Activated naive CD4-positive, alpha-beta T cell treated with anti-CD3 and anti-CD28 coated beads for 36 hours (primary cell): ENCODE measurements at regions not wholly inside any gene's neighbourhood (a gene's known extent, or its start where the extent isn't known, plus 50 kb on each side); places are given as distances from the start of the nearest gene placed in this dataset.

Source experiments
- CTCF ChIA-PET: fragments of 350-600 bp; sonication (Branson Sonifier 250); formaldehyde crosslinking; loops from one replicate; lab custom pipeline; 2021; ENCODE audit warnings: antibody characterized with exemption; lab: Charles Lee
- DNase-seq: peaks from one replicate; pipeline ENCODE4 v3.0.0-alpha.2; 2020
- H3K27ac Mint-ChIP-seq: one replicate; pipeline ENCODE4 v1.8.0; 2021; ENCODE audit warnings: mild to moderate bottlenecking, mixed read lengths
- H3K27me3 Mint-ChIP-seq: one replicate; pipeline ENCODE4 v1.8.0; 2021; ENCODE audit warnings: low read depth, mixed read lengths
- H3K36me3 Mint-ChIP-seq: one replicate; pipeline ENCODE4 v1.8.0; 2021; ENCODE audit warnings: low read depth, mixed read lengths
- H3K4me1 Mint-ChIP-seq: one replicate; pipeline ENCODE4 v1.8.0; 2021; ENCODE audit warnings: low read depth, mixed read lengths
- H3K4me3 Mint-ChIP-seq: one replicate; pipeline ENCODE4 v1.8.0; 2021; ENCODE audit warnings: mild to moderate bottlenecking, moderate library complexity, mixed read lengths
- H3K9me3 Mint-ChIP-seq: one replicate; pipeline ENCODE4 v1.8.0; 2021; ENCODE audit warnings: mixed read lengths
- intact Hi-C: fragments of 100-400 bp; cut with micrococcal nuclease; formaldehyde crosslinking; loops from one replicate; pipeline ENCODE4 v1.15.1; 2023

DNA sequence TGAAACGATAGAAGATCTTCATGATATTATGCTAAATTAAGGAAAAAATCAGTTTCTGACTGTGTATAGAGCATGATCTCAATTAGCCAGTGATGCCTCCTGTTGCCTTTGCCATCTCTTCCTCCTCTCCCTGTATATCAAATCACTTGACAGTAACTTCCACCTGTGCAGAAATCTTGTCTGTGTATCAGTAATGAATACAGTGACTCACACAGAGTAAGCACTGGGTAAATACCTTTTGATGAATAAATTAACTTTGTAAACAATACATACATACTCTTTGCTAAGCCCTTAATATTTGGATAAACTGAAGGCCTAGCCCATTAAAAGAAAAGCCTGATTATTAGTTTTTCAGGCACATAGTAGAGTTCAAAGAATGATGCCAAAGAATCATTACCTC, 610.6 kb upstream of the NRP1 start:
- Mint-ChIP-seq H3K4me3 (no peak overlapping the region), H3K4me1 (no peaks in the 10 kb centered on the region), H3K36me3 (no peaks in the 10 kb centered on the region), H3K27me3 (peaks cover 5% of the 10 kb centered on the region), H3K27ac (no peak overlapping the region), H3K9me3 (no peaks in the 10 kb centered on the region)
- intact Hi-C loops, result no loop called here
- CTCF ChIA-PET, result no interaction called here
- DNase-seq, result no peak

DNA sequence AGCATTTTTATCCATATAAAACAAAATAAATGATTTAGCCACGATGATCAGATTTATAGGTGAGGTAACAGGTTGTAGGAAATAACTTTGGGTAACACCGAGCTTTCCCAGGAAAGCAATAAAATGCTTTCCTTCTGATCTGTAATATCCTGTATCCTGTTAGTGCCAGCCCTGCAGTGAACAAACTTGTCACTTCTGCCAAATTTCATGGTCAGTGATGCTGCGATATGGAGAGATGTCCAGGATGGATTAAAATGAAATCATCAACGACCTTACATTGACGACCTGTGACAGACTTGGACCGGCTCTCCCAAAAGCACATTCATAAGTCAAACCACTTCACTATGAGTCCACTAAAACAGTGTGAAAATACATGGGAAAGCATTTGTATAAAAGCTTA, 608.0 kb upstream of the NRP1 start:
- Mint-ChIP-seq H3K9me3 (no peaks in the 10 kb centered on the region), H3K36me3 (no peaks in the 10 kb centered on the region), H3K4me1 (no peaks in the 10 kb centered on the region), H3K4me3 (no peak overlapping the region), H3K27me3 (peaks cover 5% of the 10 kb centered on the region), H3K27ac (no peak overlapping the region)
- DNase-seq, result no peak
- intact Hi-C loops, result no loop called here
- CTCF ChIA-PET, result no interaction called here

DNA sequence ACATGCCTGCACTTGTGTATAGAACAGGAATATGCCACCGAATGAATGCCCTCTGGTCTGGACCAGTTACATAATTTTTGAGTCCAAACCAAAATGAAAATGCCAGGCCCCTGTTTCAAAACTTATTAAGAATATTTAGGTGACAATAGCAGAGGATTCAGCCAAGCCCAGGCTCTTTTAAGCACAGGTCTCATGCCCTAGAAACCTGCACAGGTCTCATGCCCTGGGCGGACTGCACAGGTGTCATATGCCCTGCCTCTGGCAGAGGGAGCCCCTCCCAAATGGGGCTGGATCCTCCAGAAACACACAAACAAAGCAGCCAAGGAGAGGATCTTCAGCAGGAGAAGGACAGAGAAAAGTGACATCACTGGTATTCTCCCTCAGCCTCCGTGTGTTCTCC, 605.4 kb upstream of the NRP1 start:
- Mint-ChIP-seq H3K27ac (no peak overlapping the region), H3K4me3 (no peak overlapping the region), H3K27me3 (no peaks in the 10 kb centered on the region), H3K9me3 (no peaks in the 10 kb centered on the region), H3K36me3 (no peaks in the 10 kb centered on the region), H3K4me1 (no peaks in the 10 kb centered on the region)
- intact Hi-C loops, result no loop called here
- DNase-seq, result no peak
- CTCF ChIA-PET, result no interaction called here

DNA sequence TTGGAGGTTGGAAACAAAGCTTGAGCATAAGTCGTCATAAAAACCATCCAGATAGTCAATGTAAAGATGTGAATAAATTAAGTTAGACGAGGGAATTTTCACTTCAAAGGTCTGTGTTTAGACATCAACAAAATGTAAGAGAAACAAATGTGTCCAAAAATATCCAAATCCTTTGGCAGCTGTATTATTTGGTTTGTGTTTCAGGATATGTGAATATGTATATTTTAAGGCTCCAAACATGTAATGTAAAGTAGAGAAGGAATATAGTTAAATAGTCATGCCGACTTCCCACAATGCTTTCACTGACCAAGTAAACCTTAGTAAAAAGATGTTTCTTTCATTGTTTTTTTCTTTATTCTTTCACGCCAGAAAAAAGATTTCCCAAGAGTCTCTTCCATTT, 604.9 kb upstream of the NRP1 start:
- H3K36me3 Mint-ChIP-seq, result no peaks in the 10 kb centered on the region
- no peaks in the 10 kb centered on the region for H3K9me3 Mint-ChIP-seq
- intact Hi-C loops, result no loop called here
- H3K27ac Mint-ChIP-seq, result no peak overlapping the region
- H3K27me3 Mint-ChIP-seq, result no peaks in the 10 kb centered on the region
- CTCF ChIA-PET, result no interaction called here
- no peaks in the 10 kb centered on the region for H3K4me1 Mint-ChIP-seq
- no peak overlapping the region for H3K4me3 Mint-ChIP-seq
- no peak for DNase-seq

DNA sequence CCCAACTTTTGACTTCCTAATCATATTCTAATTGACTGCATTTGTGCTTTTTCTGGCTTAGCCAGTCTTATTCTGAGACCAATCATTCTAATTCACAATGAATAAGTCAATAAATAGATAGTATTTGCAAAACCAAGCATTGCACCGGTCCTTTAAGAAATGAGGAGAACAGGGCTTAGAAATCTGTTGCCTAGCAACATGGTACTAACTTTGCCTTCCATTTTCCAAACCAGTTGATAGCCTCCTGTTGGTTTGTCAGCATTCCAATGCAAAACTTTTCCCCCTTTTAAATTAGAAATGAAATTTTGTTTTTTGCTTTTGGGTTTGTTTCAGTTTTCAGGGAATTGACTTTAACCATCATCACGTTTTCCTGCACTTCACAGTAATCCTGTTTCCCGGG, 603.5 kb upstream of the NRP1 start:
- H3K27me3 Mint-ChIP-seq, result no peaks in the 10 kb centered on the region
- DNase-seq, result no peak
- no peaks in the 10 kb centered on the region for H3K9me3 Mint-ChIP-seq
- H3K4me3 Mint-ChIP-seq, result no peak overlapping the region
- intact Hi-C loops, result no loop called here
- H3K4me1 Mint-ChIP-seq, result no peaks in the 10 kb centered on the region
- H3K36me3 Mint-ChIP-seq, result no peaks in the 10 kb centered on the region
- no peak overlapping the region for H3K27ac Mint-ChIP-seq
- CTCF ChIA-PET, result no interaction called here

DNA sequence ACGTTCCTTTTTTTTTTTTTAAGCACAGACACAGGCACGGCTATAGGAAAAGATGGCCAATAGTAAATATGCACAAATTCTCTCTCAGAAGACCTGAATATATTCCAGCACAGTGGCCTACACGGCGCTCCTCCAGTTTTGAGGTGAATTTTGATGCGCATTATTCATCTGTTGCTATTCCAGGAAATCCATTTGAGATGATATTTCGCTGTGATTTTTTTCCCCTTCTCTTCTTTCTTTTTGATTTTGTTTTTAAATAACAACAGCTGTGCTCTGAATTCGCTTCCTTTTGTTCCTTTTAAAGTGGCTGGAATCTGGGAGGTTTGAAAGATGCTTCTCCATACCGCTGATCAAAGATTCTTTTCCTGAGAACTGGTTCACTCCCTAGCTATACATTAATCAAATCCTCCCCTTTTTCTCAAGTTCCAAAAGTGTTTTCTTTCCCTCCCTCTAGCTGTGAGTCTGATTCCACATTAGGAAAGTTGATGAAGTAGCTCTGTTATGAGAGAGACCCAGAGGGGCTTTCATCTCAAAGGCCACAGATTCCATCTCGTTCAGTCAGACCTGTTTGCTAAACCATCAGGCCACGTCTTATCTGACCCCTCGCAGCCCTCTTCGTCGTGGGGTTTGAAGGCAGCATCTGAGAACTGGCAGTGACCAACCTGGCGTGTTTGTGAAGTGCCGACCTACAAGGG, 602.7 kb upstream of the NRP1 start:
- Mint-ChIP-seq H3K27me3 (peaks cover 2% of the 10 kb centered on the region), H3K4me3 (no peak overlapping the region), H3K36me3 (no peaks in the 10 kb centered on the region), H3K9me3 (no peaks in the 10 kb centered on the region), H3K4me1 (no peaks in the 10 kb centered on the region), H3K27ac (no peak overlapping the region)
- DNase-seq, result no peak
- intact Hi-C loops, result no loop called here
- CTCF ChIA-PET, result interaction anchor here (0.7 to 0.9 kb wide), 2 partner anchors 10 to 12 kb away, joined by 3 read pairs; no protein-coding TSS in a partner anchor

DNA sequence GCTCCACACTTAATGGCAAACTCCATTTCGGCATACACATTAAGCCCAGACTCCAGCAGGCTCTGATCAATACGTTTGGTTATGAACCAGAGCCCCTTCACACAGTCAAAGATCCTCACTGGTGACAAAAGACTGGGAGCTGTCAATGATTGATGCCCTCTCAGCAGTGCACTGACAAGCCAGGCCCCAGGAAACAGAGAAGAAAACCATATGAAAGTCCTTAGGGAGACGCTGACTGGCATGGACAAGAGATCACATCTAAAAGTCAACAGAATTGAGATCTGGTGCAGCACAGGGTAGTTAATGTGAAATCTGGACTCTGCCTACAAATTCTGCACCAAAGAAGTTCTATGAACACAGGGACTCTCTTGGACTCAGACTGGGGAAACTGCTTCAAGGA, 600.9 kb upstream of the NRP1 start:
- DNase-seq, result no peak
- Mint-ChIP-seq H3K27ac (no peak overlapping the region), H3K36me3 (no peaks in the 10 kb centered on the region), H3K9me3 (no peaks in the 10 kb centered on the region), H3K4me3 (no peak overlapping the region), H3K4me1 (no peaks in the 10 kb centered on the region), H3K27me3 (peaks cover 5% of the 10 kb centered on the region)
- intact Hi-C loops, result no loop called here
- CTCF ChIA-PET, result no interaction called here

DNA sequence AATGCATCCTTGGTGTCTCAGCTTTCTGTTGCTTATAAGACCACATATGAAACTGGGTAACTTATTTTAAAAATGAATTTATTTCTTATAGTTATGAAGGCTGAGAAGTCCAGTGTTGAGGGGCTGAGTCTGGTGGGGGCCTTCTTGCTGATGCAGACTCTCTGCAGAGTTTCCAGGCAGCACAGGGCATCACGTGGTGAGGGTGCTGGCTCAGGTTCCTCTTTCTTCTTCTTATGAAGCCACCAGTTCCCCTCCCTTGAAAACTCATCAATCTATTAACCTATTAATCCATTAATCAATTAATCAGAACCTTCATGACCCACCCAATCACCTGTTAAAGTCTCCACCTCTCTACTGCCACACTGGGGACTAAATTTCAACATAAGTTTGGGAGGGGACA, 595.6 kb upstream of the NRP1 start:
- H3K27ac Mint-ChIP-seq, result no peak overlapping the region
- DNase-seq, result no peak
- CTCF ChIA-PET, result no interaction called here
- no peak overlapping the region for H3K4me3 Mint-ChIP-seq
- peaks cover 5% of the 10 kb centered on the region for H3K27me3 Mint-ChIP-seq
- no peaks in the 10 kb centered on the region for H3K9me3 Mint-ChIP-seq
- intact Hi-C loops, result no loop called here
- no peaks in the 10 kb centered on the region for H3K36me3 Mint-ChIP-seq
- H3K4me1 Mint-ChIP-seq, result no peaks in the 10 kb centered on the region

DNA sequence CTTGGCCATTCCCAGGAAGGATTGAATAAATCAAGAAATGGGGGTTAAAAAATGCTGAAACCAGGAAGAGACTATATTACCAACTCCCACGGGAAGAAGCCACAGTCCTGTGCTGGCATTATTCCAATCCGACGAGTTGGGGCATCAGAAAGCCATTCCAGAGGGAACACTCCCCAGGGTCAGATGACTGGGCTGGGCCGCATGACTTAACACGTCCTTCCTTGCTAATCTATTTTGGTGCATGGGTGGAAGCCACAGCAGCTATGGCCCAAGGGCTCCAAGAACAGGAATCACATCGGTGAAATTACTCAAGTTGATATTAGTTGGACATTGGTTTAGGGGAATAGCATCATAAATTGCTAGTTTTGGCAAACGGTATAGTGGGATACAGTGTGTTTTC, 592.9 kb upstream of the NRP1 start:
- CTCF ChIA-PET, result no interaction called here
- H3K36me3 Mint-ChIP-seq, result no peaks in the 10 kb centered on the region
- no peak for DNase-seq
- no peak overlapping the region for H3K4me3 Mint-ChIP-seq
- H3K9me3 Mint-ChIP-seq, result no peaks in the 10 kb centered on the region
- intact Hi-C loops, result no loop called here
- no peaks in the 10 kb centered on the region for H3K4me1 Mint-ChIP-seq
- H3K27ac Mint-ChIP-seq, result no peak overlapping the region
- H3K27me3 Mint-ChIP-seq, result peaks cover 7% of the 10 kb centered on the region

DNA sequence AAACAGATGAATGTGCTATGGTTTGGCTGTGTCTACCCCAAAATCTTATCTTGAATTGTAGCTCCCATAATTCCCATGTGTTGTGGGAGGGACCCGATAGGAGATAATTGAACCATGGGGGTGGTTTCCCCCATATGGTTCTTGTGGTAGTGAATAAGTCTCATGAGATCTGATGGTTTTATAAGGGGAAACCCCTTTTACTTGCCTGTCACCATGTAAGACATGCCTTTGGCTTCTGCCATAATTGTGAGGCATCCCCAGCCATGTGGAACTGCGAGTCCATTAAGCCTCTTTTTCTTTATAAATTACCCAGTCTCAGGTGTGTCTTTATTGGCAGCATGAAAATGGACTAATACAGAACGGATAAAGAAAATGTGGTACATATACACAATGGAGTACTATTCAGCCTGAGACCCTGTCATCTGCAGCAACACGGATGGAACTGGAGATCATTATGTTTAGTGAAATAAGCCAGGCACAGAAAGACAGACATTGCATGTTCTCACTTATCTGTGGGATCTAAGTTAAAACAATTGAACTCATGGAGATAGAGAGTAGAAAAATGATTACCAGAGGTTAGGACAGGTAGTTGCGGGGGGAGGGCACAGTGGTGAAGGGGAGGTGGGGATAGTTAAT, 587.6 kb upstream of the NRP1 start:
- CTCF ChIA-PET, result no interaction called here
- no peaks in the 10 kb centered on the region for H3K9me3 Mint-ChIP-seq
- peaks cover 13% of the 10 kb centered on the region for H3K27me3 Mint-ChIP-seq
- no peak overlapping the region for H3K27ac Mint-ChIP-seq
- H3K36me3 Mint-ChIP-seq, result no peaks in the 10 kb centered on the region
- DNase-seq, result no peak
- no peak overlapping the region for H3K4me3 Mint-ChIP-seq
- intact Hi-C loops, result no loop called here
- no peaks in the 10 kb centered on the region for H3K4me1 Mint-ChIP-seq

DNA sequence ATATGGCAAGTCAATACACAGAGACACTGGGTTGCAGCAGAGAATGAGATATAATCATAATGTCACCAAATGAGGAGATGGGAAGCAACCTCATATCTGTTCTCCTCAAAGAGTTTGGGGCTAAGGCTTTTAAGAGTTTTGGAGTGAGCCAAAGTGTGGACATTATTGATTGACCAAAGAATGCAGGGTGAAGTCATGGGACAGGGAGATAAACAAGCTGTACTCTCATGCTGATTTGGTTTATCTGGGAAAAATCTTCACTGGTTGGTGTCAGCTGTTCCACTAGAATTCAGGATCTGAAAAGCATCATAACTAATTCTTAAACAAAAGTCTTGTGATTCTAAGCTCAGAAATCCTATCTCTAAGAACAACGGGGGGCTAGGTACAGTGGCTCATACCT, 585.9 kb upstream of the NRP1 start:
- H3K4me1 Mint-ChIP-seq, result no peaks in the 10 kb centered on the region
- no peaks in the 10 kb centered on the region for H3K9me3 Mint-ChIP-seq
- intact Hi-C loops, result no loop called here
- peaks cover 15% of the 10 kb centered on the region for H3K27me3 Mint-ChIP-seq
- DNase-seq, result no peak
- CTCF ChIA-PET, result no interaction called here
- H3K36me3 Mint-ChIP-seq, result no peaks in the 10 kb centered on the region
- H3K4me3 Mint-ChIP-seq, result no peak overlapping the region
- no peak overlapping the region for H3K27ac Mint-ChIP-seq

DNA sequence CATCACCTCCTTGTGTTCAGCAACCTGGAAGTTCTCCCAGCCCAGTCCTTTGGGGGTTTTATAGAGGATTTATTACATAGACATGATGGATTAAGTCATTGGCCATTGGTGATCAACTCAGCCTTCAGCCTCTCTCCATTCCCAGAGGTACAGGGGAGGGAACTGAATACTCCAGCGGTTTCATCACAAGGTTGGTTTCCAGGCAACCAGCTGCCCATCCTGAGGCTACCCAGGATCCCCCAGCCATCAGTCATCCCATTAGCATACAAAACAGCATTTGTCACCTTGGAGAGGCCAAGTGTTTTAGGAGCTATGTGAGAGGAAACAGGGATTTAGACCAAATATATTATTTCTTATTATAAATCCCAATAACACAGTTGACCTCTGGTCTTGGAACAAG, 584.8 kb upstream of the NRP1 start:
- Mint-ChIP-seq H3K27me3 (peaks cover 12% of the 10 kb centered on the region), H3K36me3 (no peaks in the 10 kb centered on the region), H3K4me1 (no peaks in the 10 kb centered on the region), H3K27ac (no peak overlapping the region), H3K4me3 (no peak overlapping the region), H3K9me3 (no peaks in the 10 kb centered on the region)
- CTCF ChIA-PET, result no interaction called here
- no peak for DNase-seq
- intact Hi-C loops, result no loop called here

DNA sequence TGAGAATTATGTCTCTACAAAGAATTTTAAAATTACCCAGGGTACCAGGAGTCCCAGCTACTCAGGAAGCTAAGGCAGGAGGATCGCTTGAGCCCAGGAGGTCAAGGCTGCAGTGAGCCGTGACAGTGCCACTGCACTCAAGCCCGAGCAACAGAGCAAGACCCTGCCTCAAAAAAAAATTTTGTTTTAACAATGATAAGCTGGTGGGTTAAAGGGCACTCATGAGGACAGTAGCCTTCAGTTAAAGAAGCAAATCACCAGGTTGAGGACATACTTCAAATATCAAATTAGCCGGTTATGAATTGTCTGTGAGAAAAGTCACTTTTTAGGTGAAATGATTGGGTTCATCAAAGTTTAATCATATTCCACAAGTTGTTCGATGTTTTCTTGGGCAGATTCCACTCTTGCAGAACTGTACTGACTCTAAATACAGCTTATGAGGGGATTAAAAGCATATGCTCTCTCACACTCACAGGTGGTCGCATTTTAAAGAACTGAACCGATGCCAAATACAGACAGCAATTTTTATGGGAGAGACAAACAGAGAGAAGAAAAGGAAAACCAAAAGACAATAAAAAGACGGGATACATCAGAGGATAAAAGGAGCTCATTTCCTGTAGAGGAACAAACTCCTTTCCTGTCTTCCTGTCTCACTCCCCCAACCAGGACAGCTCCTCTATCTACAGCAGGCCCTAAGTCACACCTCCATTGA, 582.8 kb upstream of the NRP1 start:
- no peak for DNase-seq
- Mint-ChIP-seq H3K9me3 (no peaks in the 10 kb centered on the region), H3K4me3 (no peak overlapping the region), H3K27ac (no peak overlapping the region), H3K27me3 (peaks cover 17% of the 10 kb centered on the region), H3K36me3 (no peaks in the 10 kb centered on the region), H3K4me1 (no peaks in the 10 kb centered on the region)
- CTCF ChIA-PET, result no interaction called here
- intact Hi-C loops, result no loop called here
